SU-DHL-6 (cell line): ENCODE measurements at regions not wholly inside any gene's neighbourhood (a gene's known extent, or its start where the extent isn't known, plus 50 kb on each side); places are given as distances from the start of the nearest gene placed in this dataset.

Experiments used
- H2AFZ ChIP-seq: fragments of 200-600 bp; sonication (generic); 2 replicates; pipeline ENCODE4 v1.6.1; 2014; ENCODE audit warnings: low read depth, mild to moderate bottlenecking, moderate library complexity, mixed read lengths, antibody characterized with exemption, low read length; ENCODE audit not compliant: severe bottlenecking
- H3F3A ChIP-seq: fragments of 200-600 bp; shearing (Covaris generic); 2 replicates; pipeline ENCODE4 v1.6.0; 2016; ENCODE audit warnings: antibody characterized with exemption, mild to moderate bottlenecking; ENCODE audit not compliant: insufficient read depth
- H3K27ac ChIP-seq: fragments of 200-600 bp; sonication (generic); 2 replicates; pipeline ENCODE4 v1.5.1; 2016; ENCODE audit warnings: low read depth, mild to moderate bottlenecking, low read length, moderate library complexity, mixed read lengths
- H3K27me3 ChIP-seq: fragments of 200-600 bp; sonication (generic), shearing (Covaris generic); 2 replicates; pipeline ENCODE4 v1.6.0; 2014; ENCODE audit warnings: mild to moderate bottlenecking, low read length
- H3K36me3 ChIP-seq: fragments of 200-600 bp; sonication (generic); 2 replicates; pipeline ENCODE4 v1.6.1; 2014; ENCODE audit warnings: mild to moderate bottlenecking, low read length, mixed read lengths
- H3K4me2 ChIP-seq: fragments of 300-600, 200-600 bp; shearing (Covaris generic), sonication (generic); 2 replicates; pipeline ENCODE4 v1.6.0; 2014; ENCODE audit warnings: low read length, low read depth, mild to moderate bottlenecking; ENCODE audit not compliant: poor library complexity, severe bottlenecking
- H3K4me3 ChIP-seq: fragments of 200-600 bp; sonication (generic); 2 replicates; pipeline ENCODE4 v1.5.1; 2014; ENCODE audit warnings: antibody characterized with exemption, low read length, mild to moderate bottlenecking, mixed read lengths; ENCODE audit not compliant: insufficient read depth, poor library complexity, severe bottlenecking
- H3K79me2 ChIP-seq: fragments of 200-600 bp; sonication (generic); 2 replicates; pipeline ENCODE4 v1.6.1; 2014; ENCODE audit warnings: mild to moderate bottlenecking, low read length, moderate library complexity; ENCODE audit not compliant: insufficient read depth
- H3K9ac ChIP-seq: fragments of 200-600 bp; sonication (generic); 2 replicates; pipeline ENCODE4 v1.7.0; 2014; ENCODE audit warnings: mild to moderate bottlenecking, low read length
- H3K9me2 ChIP-seq: fragments of 200-600 bp; sonication (generic); replicated peaks from 2 replicates; pipeline ENCODE4 v1.6.1; 2014; ENCODE audit warnings: low read length; ENCODE audit not compliant: insufficient read depth
- H3K9me3 ChIP-seq: fragments of 200-600 bp; sonication (generic); 2 replicates; pipeline ENCODE4 v1.6.1; 2014; ENCODE audit warnings: low read length, mixed read lengths; ENCODE audit not compliant: insufficient read depth
- H4K20me1 ChIP-seq: fragments of 200-600 bp; sonication (generic); 2 replicates; pipeline ENCODE4 v1.6.1; 2014; ENCODE audit warnings: low read depth, mild to moderate bottlenecking, antibody characterized with exemption, low read length, moderate library complexity, mixed read lengths
- CTCF ChIP-seq: fragments of 200-600 bp; sonication (generic); IDR thresholded peaks from one replicate; pipeline ENCODE4 v1.5.1; 2017; ENCODE audit warnings: antibody characterized with exemption, mild to moderate bottlenecking, low read length, moderate library complexity; ENCODE audit not compliant: insufficient read depth, poor library complexity, severe bottlenecking
- EZH2phosphoT487 ChIP-seq: fragments of 200-600 bp; sonication (generic), shearing (Covaris generic); conservative IDR thresholded peaks from 2 replicates; pipeline ENCODE4 v1.6.1; 2018; ENCODE audit warnings: mild to moderate bottlenecking, antibody characterized with exemption, low read length, moderate library complexity, mixed read lengths

- H3K9me3 ChIP-seq: no peaks in the 10 kb centered on the region
- H3K9ac ChIP-seq: peak overlapping the region; percentile 72
- no peaks in the 10 kb centered on the region for H3K79me2 ChIP-seq
- no peaks in the 10 kb centered on the region for H3K27me3 ChIP-seq
- H4K20me1 ChIP-seq: no peaks in the 10 kb centered on the region
- H3K4me3 ChIP-seq: peak overlapping the region; percentile 75
- H3F3A ChIP-seq: no peaks in the 10 kb centered on the region; the same call in 1 of the 2 replicates
- no peak overlapping the region for H3K27ac ChIP-seq
- H3K9me2 ChIP-seq: no peaks in the 10 kb centered on the region
- H2AFZ ChIP-seq: peak overlapping the region; percentile 95
- peak overlapping the region; percentile 86 for H3K4me2 ChIP-seq
- no peaks in the 10 kb centered on the region for H3K36me3 ChIP-seq
- TF ChIP-seq EZH2phosphoT487 (no peak), CTCF (peak; percentile 10)
Observed at GRCh38 chr2:174683392-174683759, 80.9 kb downstream of the CHRNA1 start.

- Histone ChIP-seq H3K9me2 (no peaks in the 10 kb centered on the region), H3F3A (no peaks in the 10 kb centered on the region; the same call in 1 of the 2 replicates), H3K27ac (no peak overlapping the region), H3K79me2 (no peaks in the 10 kb centered on the region), H3K27me3 (no peaks in the 10 kb centered on the region), H3K4me3 (peak overlapping the region; percentile 75), H2AFZ (peak overlapping the region; percentile 99), H3K9ac (peak overlapping the region; percentile 72), H3K9me3 (no peaks in the 10 kb centered on the region), H3K36me3 (no peaks in the 10 kb centered on the region), H3K4me2 (peak overlapping the region; percentile 86), H4K20me1 (no peaks in the 10 kb centered on the region)
- no peak for TF ChIP-seq EZH2phosphoT487
- TF ChIP-seq CTCF: no peak
Observed at GRCh38 chr2:174682578-174683391, 81.5 kb downstream of the CHRNA1 start.

GRCh38 chr2:174682007-174682577 lies 82.2 kb downstream of the CHRNA1 start:
- TF ChIP-seq CTCF (no peak), EZH2phosphoT487 (no peak)
- H4K20me1 ChIP-seq: no peaks in the 10 kb centered on the region
- no peaks in the 10 kb centered on the region for H3K79me2 ChIP-seq
- H3K4me3 ChIP-seq: peak overlapping the region; percentile 75
- peak overlapping the region; percentile 86 for H3K4me2 ChIP-seq
- H3K9ac ChIP-seq: peak overlapping the region; percentile 72
- peak overlapping the region; percentile 99 for H2AFZ ChIP-seq
- H3K36me3 ChIP-seq: no peaks in the 10 kb centered on the region
- no peaks in the 10 kb centered on the region; the same call in 1 of the 2 replicates for H3F3A ChIP-seq
- no peaks in the 10 kb centered on the region for H3K9me3 ChIP-seq
- H3K27me3 ChIP-seq: no peaks in the 10 kb centered on the region
- H3K9me2 ChIP-seq: no peaks in the 10 kb centered on the region
- H3K27ac ChIP-seq: no peak overlapping the region
